ENCODE measurements at regions not wholly inside any gene's neighbourhood (a gene's known extent, or its start where the extent isn't known, plus 50 kb on each side); places are given as distances from the start of the nearest gene placed in this dataset.

GRCh38 chr3:55191911-55192775, 264.3 kb upstream of the LRTM1 start (continued):
- TF ChIP-seq, protein P1, sequence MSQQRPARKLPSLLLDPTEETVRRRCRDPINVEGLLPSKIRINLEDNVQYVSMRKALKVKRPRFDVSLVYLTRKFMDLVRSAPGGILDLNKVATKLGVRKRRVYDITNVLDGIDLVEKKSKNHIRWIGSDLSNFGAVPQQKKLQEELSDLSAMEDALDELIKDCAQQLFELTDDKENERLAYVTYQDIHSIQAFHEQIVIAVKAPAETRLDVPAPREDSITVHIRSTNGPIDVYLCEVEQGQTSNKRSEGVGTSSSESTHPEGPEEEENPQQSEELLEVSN (IDR thresholded peaks at IDR 0.05; ENCODE audit: borderline replicate concordance, low read depth), result no peak
- TF ChIP-seq, protein P2, sequence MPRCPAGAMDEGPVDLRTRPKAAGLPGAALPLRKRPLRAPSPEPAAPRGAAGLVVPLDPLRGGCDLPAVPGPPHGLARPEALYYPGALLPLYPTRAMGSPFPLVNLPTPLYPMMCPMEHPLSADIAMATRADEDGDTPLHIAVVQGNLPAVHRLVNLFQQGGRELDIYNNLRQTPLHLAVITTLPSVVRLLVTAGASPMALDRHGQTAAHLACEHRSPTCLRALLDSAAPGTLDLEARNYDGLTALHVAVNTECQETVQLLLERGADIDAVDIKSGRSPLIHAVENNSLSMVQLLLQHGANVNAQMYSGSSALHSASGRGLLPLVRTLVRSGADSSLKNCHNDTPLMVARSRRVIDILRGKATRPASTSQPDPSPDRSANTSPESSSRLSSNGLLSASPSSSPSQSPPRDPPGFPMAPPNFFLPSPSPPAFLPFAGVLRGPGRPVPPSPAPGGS (IDR thresholded peaks at IDR 0.05), result no peak
- TF ChIP-seq JUNB (IDR thresholded peaks at IDR 0.05), result no peak
- TF ChIP-seq ZSCAN20 (CRISPR knock-in tag; IDR thresholded peaks at IDR 0.05), result no peak
- no peak for TF ChIP-seq POLR2A (IDR thresholded peaks at IDR 0.05; ENCODE audit: low read length)

DNA sequence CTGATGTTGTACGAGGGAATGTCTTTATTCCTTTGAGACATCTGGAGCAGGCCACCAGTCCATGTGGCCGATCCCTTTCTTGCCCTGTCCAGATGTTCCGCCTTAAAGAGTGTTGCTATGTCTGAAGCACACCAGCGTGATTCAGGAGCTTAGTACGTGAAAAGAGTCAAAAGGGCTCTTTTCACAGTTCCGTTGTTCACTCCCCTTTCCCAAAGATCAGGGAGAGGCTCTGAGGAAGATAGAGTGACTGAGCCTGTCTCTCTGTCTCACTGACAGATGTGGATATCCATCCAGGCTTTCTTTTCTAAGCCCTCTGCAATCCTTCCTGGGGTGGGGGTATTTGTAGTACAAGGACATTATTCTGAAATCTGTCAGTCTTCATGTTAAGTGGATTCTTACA, 262.5 kb upstream of the LRTM1 start:
- CTCF ChIA-PET, result interaction anchor here (1.0 kb wide), 2 partner anchors 9 to 320 kb away, joined by 3 to 4 read pairs; no protein-coding TSS in a partner anchor
- no peak for ATAC-seq
- H3K4me1 ChIP-seq, result no peaks in the 10 kb centered on the region
- TF ChIP-seq HDAC2 (IDR thresholded peaks at IDR 0.05), result no peak
- no peak for TF ChIP-seq CBX2 (IDR thresholded peaks at IDR 0.05; ENCODE audit: borderline replicate concordance, low read depth)
- TF ChIP-seq TP53 (CRISPR knock-in tag; IDR thresholded peaks at IDR 0.05), result no peak
- no peak for TF ChIP-seq RAD21 (conservative IDR thresholded peaks at IDR 0.05 in 1 of 2, IDR thresholded peaks at IDR 0.05 in 1 of 2)
- TF ChIP-seq, protein P3, sequence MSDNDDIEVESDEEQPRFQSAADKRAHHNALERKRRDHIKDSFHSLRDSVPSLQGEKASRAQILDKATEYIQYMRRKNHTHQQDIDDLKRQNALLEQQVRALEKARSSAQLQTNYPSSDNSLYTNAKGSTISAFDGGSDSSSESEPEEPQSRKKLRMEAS (IDR thresholded peaks at IDR 0.05), result no peak
- TF ChIP-seq ESRRA (IDR thresholded peaks at IDR 0.05; ENCODE audit: borderline replicate concordance, low read length), result no peak
- no peak for TF ChIP-seq MAFK (IDR thresholded peaks at IDR 0.05; ENCODE audit: partially characterized antibody)
- TF ChIP-seq EHMT2 (IDR thresholded peaks at IDR 0.05; ENCODE audit: low read depth), result no peak
- TF ChIP-seq POLR2A (IDR thresholded peaks at IDR 0.05; ENCODE audit: low read length), result no peak
- TF ChIP-seq, protein P4, sequence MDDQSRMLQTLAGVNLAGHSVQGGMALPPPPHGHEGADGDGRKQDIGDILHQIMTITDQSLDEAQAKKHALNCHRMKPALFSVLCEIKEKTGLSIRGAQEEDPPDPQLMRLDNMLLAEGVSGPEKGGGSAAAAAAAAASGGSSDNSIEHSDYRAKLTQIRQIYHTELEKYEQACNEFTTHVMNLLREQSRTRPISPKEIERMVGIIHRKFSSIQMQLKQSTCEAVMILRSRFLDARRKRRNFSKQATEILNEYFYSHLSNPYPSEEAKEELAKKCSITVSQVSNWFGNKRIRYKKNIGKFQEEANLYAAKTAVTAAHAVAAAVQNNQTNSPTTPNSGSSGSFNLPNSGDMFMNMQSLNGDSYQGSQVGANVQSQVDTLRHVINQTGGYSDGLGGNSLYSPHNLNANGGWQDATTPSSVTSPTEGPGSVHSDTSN (IDR thresholded peaks at IDR 0.05), result no peak
- no peak for TF ChIP-seq SREBF2 (IDR thresholded peaks at IDR 0.05)
- TF ChIP-seq, protein P1 (IDR thresholded peaks at IDR 0.05; ENCODE audit: borderline replicate concordance, low read depth), result no peak
- TF ChIP-seq JUNB (IDR thresholded peaks at IDR 0.05), result no peak
- TF ChIP-seq, protein P5, sequence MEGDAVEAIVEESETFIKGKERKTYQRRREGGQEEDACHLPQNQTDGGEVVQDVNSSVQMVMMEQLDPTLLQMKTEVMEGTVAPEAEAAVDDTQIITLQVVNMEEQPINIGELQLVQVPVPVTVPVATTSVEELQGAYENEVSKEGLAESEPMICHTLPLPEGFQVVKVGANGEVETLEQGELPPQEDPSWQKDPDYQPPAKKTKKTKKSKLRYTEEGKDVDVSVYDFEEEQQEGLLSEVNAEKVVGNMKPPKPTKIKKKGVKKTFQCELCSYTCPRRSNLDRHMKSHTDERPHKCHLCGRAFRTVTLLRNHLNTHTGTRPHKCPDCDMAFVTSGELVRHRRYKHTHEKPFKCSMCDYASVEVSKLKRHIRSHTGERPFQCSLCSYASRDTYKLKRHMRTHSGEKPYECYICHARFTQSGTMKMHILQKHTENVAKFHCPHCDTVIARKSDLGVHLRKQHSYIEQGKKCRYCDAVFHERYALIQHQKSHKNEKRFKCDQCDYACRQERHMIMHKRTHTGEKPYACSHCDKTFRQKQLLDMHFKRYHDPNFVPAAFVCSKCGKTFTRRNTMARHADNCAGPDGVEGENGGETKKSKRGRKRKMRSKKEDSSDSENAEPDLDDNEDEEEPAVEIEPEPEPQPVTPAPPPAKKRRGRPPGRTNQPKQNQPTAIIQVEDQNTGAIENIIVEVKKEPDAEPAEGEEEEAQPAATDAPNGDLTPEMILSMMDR (IDR thresholded peaks at IDR 0.05), result no peak
- TF ChIP-seq TFCP2L1 (CRISPR knock-in tag; IDR thresholded peaks at IDR 0.05), result no peak
- no peak for TF ChIP-seq RCOR1 (IDR thresholded peaks at IDR 0.05; ENCODE audit: low read depth, low read length)
- no peak for TF ChIP-seq RNF2 (IDR thresholded peaks at IDR 0.05; ENCODE audit: borderline replicate concordance, low read depth)
- no peak for TF ChIP-seq ELK1 (IDR thresholded peaks at IDR 0.05; ENCODE audit: low read depth, low read length)
- no peak for FAIRE-seq
- no peaks in the 10 kb centered on the region for H3K9me3 ChIP-seq
- H3K4me2 ChIP-seq, result no peak overlapping the region
- no peak for DNase-seq (ENCODE audit: low read depth in 1 of 2, low spot score in 1 of 2)
- POLR2A ChIA-PET, result no interaction called here
- H3K4me3 ChIP-seq, result no peak overlapping the region
- 28% methylated on average over 6 of the region's 6 CpGs for WGBS (ENCODE audit: missing lambda C conversion rate)
- peak overlapping the region in 1 of 2 experiments; percentile 63; a peak in 2 of 6 replicates for H3K27ac ChIP-seq
